ENCODE measurements at regions not wholly inside any gene's neighbourhood (a gene's known extent, or its start where the extent isn't known, plus 50 kb on each side); places are given as distances from the start of the nearest gene placed in this dataset.

GRCh38 chr5:133868946-133869518 lies 99.4 kb downstream of the C5orf15 start:
- ChIA-PET POLR2A (no interaction called here), CTCF (interaction anchor here (0.7 to 5.1 kb wide), 41 partner anchors 9 to 758 kb away, joined by 3 to 68 read pairs (median 4); no protein-coding TSS in a partner anchor)
- peak; percentile 77 for DNase-seq (ENCODE audit: extremely low spot score)
- TF ChIP-seq, protein P1, sequence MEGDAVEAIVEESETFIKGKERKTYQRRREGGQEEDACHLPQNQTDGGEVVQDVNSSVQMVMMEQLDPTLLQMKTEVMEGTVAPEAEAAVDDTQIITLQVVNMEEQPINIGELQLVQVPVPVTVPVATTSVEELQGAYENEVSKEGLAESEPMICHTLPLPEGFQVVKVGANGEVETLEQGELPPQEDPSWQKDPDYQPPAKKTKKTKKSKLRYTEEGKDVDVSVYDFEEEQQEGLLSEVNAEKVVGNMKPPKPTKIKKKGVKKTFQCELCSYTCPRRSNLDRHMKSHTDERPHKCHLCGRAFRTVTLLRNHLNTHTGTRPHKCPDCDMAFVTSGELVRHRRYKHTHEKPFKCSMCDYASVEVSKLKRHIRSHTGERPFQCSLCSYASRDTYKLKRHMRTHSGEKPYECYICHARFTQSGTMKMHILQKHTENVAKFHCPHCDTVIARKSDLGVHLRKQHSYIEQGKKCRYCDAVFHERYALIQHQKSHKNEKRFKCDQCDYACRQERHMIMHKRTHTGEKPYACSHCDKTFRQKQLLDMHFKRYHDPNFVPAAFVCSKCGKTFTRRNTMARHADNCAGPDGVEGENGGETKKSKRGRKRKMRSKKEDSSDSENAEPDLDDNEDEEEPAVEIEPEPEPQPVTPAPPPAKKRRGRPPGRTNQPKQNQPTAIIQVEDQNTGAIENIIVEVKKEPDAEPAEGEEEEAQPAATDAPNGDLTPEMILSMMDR (IDR thresholded peaks at IDR 0.05; ENCODE audit: control extremely low read depth, extremely low read depth, low read depth, missing control alignments): peak; percentile 70

DNA sequence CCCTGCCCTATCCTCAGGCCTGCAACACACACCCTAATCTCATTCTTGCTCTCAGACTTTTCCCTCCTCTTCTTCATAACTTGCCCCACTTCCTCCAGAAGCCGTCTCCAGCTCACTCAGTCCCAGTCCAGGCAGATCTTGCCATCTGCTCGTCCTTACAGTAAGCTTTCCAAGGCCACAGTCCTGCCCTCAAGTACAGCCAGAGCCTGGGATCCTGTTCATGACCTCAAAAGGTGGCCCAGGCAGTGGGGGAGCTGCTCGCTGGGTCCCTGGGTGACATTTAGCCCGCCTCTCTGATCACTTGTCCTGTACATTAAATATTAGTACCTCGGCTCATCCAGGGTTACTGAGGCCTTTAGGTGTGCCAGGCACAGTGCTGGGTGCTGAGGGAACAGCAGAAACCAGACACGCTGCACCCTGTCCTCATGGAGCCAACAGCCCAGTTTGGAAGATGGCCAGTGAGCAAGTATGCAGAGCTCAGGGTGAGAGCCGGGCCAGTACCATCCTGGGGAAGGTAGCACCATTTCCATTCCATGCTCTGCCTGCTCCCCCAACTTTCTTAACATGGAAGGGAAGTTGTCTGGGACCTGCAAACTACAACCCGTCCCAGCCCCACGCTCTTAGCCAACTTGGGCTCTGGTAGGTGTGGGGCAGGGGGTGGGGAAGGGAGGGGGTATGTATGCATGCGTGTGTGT lies 100.4 kb downstream of the C5orf15 start:
- CTCF ChIA-PET: interaction anchor here (1.2 to 5.1 kb wide), 10 partner anchors 8 to 444 kb away, joined by 3 to 68 read pairs (median 16); no protein-coding TSS in a partner anchor
- TF ChIP-seq, protein P1 (IDR thresholded peaks at IDR 0.05; ENCODE audit: control extremely low read depth, extremely low read depth, low read depth, missing control alignments): no peak
- POLR2A ChIA-PET: no interaction called here

GRCh38 chr5:133867341-133867740 lies 101.1 kb downstream of the C5orf15 start:
- DNase-seq (ENCODE audit: extremely low spot score): no peak
- TF ChIP-seq, protein P1 (IDR thresholded peaks at IDR 0.05; ENCODE audit: control extremely low read depth, extremely low read depth, low read depth, missing control alignments): no peak
- POLR2A ChIA-PET: no interaction called here
- CTCF ChIA-PET: interaction anchor here (1.7 to 3.4 kb wide), 2 partner anchors 20 to 443 kb away, joined by 3 to 28 read pairs; no protein-coding TSS in a partner anchor

More for the DNA sequence above, 100.4 kb downstream of the C5orf15 start:
- DNase-seq (ENCODE audit: extremely low spot score): no peak

DNA sequence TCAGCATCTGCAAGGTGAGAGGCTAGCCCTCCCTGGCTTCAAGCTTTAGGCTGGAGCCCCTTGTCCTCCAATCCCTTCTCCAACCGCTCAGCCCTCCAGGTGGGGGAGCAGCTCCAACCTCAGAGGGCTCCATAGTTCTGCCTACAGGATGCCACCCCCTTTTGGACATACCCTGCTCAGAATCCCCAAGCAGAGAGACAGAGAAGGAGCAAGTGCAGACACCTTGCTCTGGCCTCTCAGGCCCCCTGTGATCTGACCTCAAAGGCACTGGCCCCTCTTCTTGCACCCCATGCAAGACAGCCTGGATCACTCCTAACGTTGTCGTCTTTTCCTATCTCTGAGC lies 101.6 kb downstream of the C5orf15 start:
- ChIA-PET POLR2A (no interaction called here), CTCF (interaction anchor here (1.0 to 3.4 kb wide), 3 partner anchors 15 to 443 kb away, joined by 3 to 28 read pairs (median 3); no protein-coding TSS in a partner anchor)
- TF ChIP-seq, protein P1 (IDR thresholded peaks at IDR 0.05; ENCODE audit: control extremely low read depth, extremely low read depth, low read depth, missing control alignments): no peak
- DNase-seq (ENCODE audit: extremely low spot score): no peak

GRCh38 chr5:133866160-133866902 lies 102.1 kb downstream of the C5orf15 start:
- ChIA-PET POLR2A (no interaction called here), CTCF (interaction anchor here (1.0 to 1.8 kb wide), 3 partner anchors 15 to 442 kb away, joined by 3 to 5 read pairs (median 3); no protein-coding TSS in a partner anchor)
- TF ChIP-seq, protein P1 (IDR thresholded peaks at IDR 0.05; ENCODE audit: control extremely low read depth, extremely low read depth, low read depth, missing control alignments): no peak
- DNase-seq (ENCODE audit: extremely low spot score): no peak

GRCh38 chr5:133865113-133865512 lies 103.3 kb downstream of the C5orf15 start:
- POLR2A ChIA-PET: no interaction called here
- no peak for DNase-seq (ENCODE audit: extremely low spot score)
- CTCF ChIA-PET: interaction anchor here (1.8 kb wide), 1 partner anchor 110 kb away, joined by 5 read pairs; no protein-coding TSS in a partner anchor
- TF ChIP-seq, protein P1 (IDR thresholded peaks at IDR 0.05; ENCODE audit: control extremely low read depth, extremely low read depth, low read depth, missing control alignments): no peak
